A549 (cell line): ENCODE measurements at regions not wholly inside any gene's neighbourhood (a gene's known extent, or its start where the extent isn't known, plus 50 kb on each side); places are given as distances from the start of the nearest gene placed in this dataset.

Experiments used
- ATAC-seq, 2 experiments: fragments of 200-7000 bp in 1 of 2; fragments of >200 bp in 1 of 2; cut with Nextera tagmentation in 1 of 2; cut with Tn5 transposase in 1 of 2; 3 replicates each; pipeline versions ENCODE4 v1.8.0 to v1.9.1; 2018 to 2020; ENCODE audit warnings: mild to moderate bottlenecking in 1 of 2, moderate library complexity in 1 of 2
- CTCF ChIA-PET: fragments of 300-600 bp; sonication (Branson Sonifier 250); formaldehyde crosslinking; extraction: SDS; loops from one replicate; lab custom pipeline; 2021; ENCODE audit warnings: antibody characterized with exemption, inconsistent platforms; lab: Yijun Ruan, JAX
- POLR2A ChIA-PET: fragments of 350-600 bp; formaldehyde crosslinking; extraction: SDS; loops from one replicate; lab custom pipeline; 2021; ENCODE audit warnings: antibody characterized with exemption, inconsistent platforms; lab: Yijun Ruan, JAX
- DNase-seq, 2 experiments: peaks; one replicate each; pipeline versions ENCODE4 v3.0.0 to v3.0.0-alpha.2; 2011 to 2016; ENCODE audit warnings: low read depth in 1 of 2, low spot score in 1 of 2
- FAIRE-seq: peaks from 2 replicates; lab custom pipeline; 2011; peaks lifted over from hg19 to GRCh38; lab: Jason Lieb, UNC
- H3K27ac ChIP-seq, 2 experiments: fragments of >200 bp; sonication (Bioruptor Twin); formaldehyde crosslinking; 3 replicates each; pipeline ENCODE4 v1.5.1; 2016 to 2017
- H3K4me1 ChIP-seq: fragments of >200 bp; sonication (Bioruptor Twin); formaldehyde crosslinking; 3 replicates; pipeline ENCODE4 v1.6.1; 2016
- H3K4me2 ChIP-seq: fragments of >200 bp; sonication (Bioruptor Twin); formaldehyde crosslinking; 3 replicates; pipeline ENCODE4 v1.6.1; 2016
- H3K4me3 ChIP-seq: fragments of >200 bp; sonication (Bioruptor Twin); formaldehyde crosslinking; 3 replicates; pipeline ENCODE4 v1.5.1; 2016
- H3K9me3 ChIP-seq: fragments of >200 bp; sonication (Bioruptor Twin); formaldehyde crosslinking; 3 replicates; pipeline ENCODE4 v1.6.1; 2016
- BHLHE40 ChIP-seq: IDR thresholded peaks from 2 replicates; pipeline ENCODE4 v1.6.1; 2012; ENCODE audit warnings: low read depth, low read length, inconsistent platforms
- EHMT2 ChIP-seq: fragments of 200-600 bp; sonication (generic); IDR thresholded peaks from 2 replicates; pipeline ENCODE4 v1.6.1; 2016; ENCODE audit warnings: antibody characterized with exemption, low read depth, mild to moderate bottlenecking, moderate library complexity
- EP300 ChIP-seq, 2 experiments: fragments of >200 bp; sonication (Bioruptor Twin); formaldehyde crosslinking; IDR thresholded peaks; 2 replicates in 1 of 2; 3 replicates in 1 of 2; pipeline ENCODE4 v1.6.1; 2016 to 2017
- FOSL2 ChIP-seq, 2 experiments: fragments of 450-650 bp in 1 of 2; fragments of >200 bp in 1 of 2; sonication (Bioruptor Twin) in 1 of 2; formaldehyde crosslinking; IDR thresholded peaks; 2 replicates each; pipeline versions ENCODE4 v1.5.0 to v1.6.1; 2016 to 2020; ENCODE audit warnings: mild to moderate bottlenecking in 1 of 2, moderate library complexity in 1 of 2
- FOXS1 ChIP-seq: fragments of 250-450 bp; sonication (Bioruptor Pico); IDR thresholded peaks from 2 replicates; pipeline ENCODE4 v1.5.0; 2020; ENCODE audit warnings: mild to moderate bottlenecking, moderate library complexity
- GATA3 ChIP-seq: IDR thresholded peaks from 2 replicates; pipeline ENCODE4 v1.6.1; 2012; ENCODE audit warnings: borderline replicate concordance
- HDAC2 ChIP-seq: fragments of 200-600 bp; sonication (generic); IDR thresholded peaks from 2 replicates; pipeline ENCODE4 v1.6.1; 2016
- HEYL ChIP-seq: fragments of 250-450 bp; sonication (Bioruptor Pico); IDR thresholded peaks from 2 replicates; pipeline ENCODE4 v1.8.0; 2021; ENCODE audit warnings: mild to moderate bottlenecking, moderate library complexity
- JUN ChIP-seq, 2 experiments: fragments of >200 bp; sonication (Bioruptor Twin); formaldehyde crosslinking; IDR thresholded peaks; 2 replicates in 1 of 2; 3 replicates in 1 of 2; pipeline ENCODE4 v1.6.1; 2016 to 2017
- NFE2L2 ChIP-seq: fragments of 150-350 bp; conservative IDR thresholded peaks from 2 replicates; pipeline ENCODE4 v1.6.1; 2014; ENCODE audit warnings: low read length
- NPAS2 ChIP-seq: fragments of 250-450 bp; sonication (Bioruptor Pico); IDR thresholded peaks from 2 replicates; pipeline ENCODE4 v1.8.0; 2022; ENCODE audit warnings: mild to moderate bottlenecking, moderate library complexity, borderline replicate concordance
- PHF8 ChIP-seq: fragments of 200-600 bp; sonication (generic); IDR thresholded peaks from 2 replicates; pipeline ENCODE4 v1.6.1; 2016; ENCODE audit warnings: low read depth, mild to moderate bottlenecking, antibody characterized with exemption, moderate library complexity, borderline replicate concordance
- POLR2A ChIP-seq: IDR thresholded peaks from 2 replicates; pipeline ENCODE4 v1.6.1; 2012; ENCODE audit warnings: mild to moderate bottlenecking, low read length
- RCOR1 ChIP-seq: fragments of 150-350 bp; IDR thresholded peaks from 2 replicates; pipeline ENCODE4 v1.6.1; 2014; ENCODE audit warnings: antibody characterized with exemption, low read length, low read depth
- RNF2 ChIP-seq: fragments of 200-600 bp; sonication (generic); IDR thresholded peaks from 2 replicates; pipeline ENCODE4 v1.6.1; 2016; ENCODE audit warnings: low read depth, mild to moderate bottlenecking, antibody characterized with exemption, moderate library complexity, borderline replicate concordance
- TP53 ChIP-seq: fragments of 250-450 bp; sonication (Bioruptor Pico); IDR thresholded peaks from 2 replicates; pipeline ENCODE4 v1.5.0; 2021; ENCODE audit warnings: mild to moderate bottlenecking, moderate library complexity
- ZC3H11A ChIP-seq: fragments of 450-650 bp; IDR thresholded peaks from 2 replicates; pipeline ENCODE4 v1.6.1; 2014; ENCODE audit warnings: antibody characterized with exemption, mild to moderate bottlenecking
- ZFP36 ChIP-seq: fragments of 450-650 bp; IDR thresholded peaks from 2 replicates; pipeline ENCODE4 v1.6.1; 2014; ENCODE audit warnings: borderline replicate concordance; ENCODE audit not compliant: partially characterized antibody
- ZNF302 ChIP-seq: fragments of 250-450 bp; sonication (Bioruptor Pico); IDR thresholded peaks from 2 replicates; pipeline ENCODE4 v1.9.0; 2021; ENCODE audit warnings: inconsistent platforms, mild to moderate bottlenecking, moderate library complexity
- ZSCAN20 ChIP-seq: fragments of 250-450 bp; sonication (Bioruptor Pico); IDR thresholded peaks from 2 replicates; pipeline ENCODE4 v1.8.0; 2022; ENCODE audit warnings: mild to moderate bottlenecking, moderate library complexity
- WGBS: methylation state at CpG from one replicate; pipeline ENCODE4 v1.1.6; 2017; ENCODE audit errors: missing lambda C conversion rate; 5-methylcytosine and 5-hydroxymethylcytosine counted together
- TF ChIP-seq, protein P1 (sequence below): IDR thresholded peaks from 2 replicates; pipeline ENCODE4 v1.6.1; 2012
- TF ChIP-seq, protein P2 (sequence below): fragments of 150-350 bp; IDR thresholded peaks from 2 replicates; pipeline ENCODE4 v1.6.1; 2014; ENCODE audit warnings: low read depth, mild to moderate bottlenecking, low read length
- TF ChIP-seq, protein P3 (sequence below): fragments of >200 bp; sonication (Bioruptor Twin); formaldehyde crosslinking; IDR thresholded peaks from 3 replicates; pipeline ENCODE4 v1.6.1; 2016
- TF ChIP-seq, protein P4 (sequence below): fragments of 250-450 bp; sonication (Bioruptor Pico); IDR thresholded peaks from 2 replicates; pipeline ENCODE4 v1.5.0; 2021; ENCODE audit warnings: mild to moderate bottlenecking, moderate library complexity, borderline replicate concordance
- TF ChIP-seq, protein P5 (sequence below): fragments of 250-450 bp; sonication (Bioruptor Pico); IDR thresholded peaks from 2 replicates; pipeline ENCODE4 v1.5.0; 2020; ENCODE audit warnings: low read depth, mild to moderate bottlenecking, moderate library complexity
- TF ChIP-seq, protein P6 (sequence below): fragments of >200 bp; sonication (Bioruptor Twin); formaldehyde crosslinking; IDR thresholded peaks from 3 replicates; pipeline ENCODE4 v1.5.1; 2016

DNA sequence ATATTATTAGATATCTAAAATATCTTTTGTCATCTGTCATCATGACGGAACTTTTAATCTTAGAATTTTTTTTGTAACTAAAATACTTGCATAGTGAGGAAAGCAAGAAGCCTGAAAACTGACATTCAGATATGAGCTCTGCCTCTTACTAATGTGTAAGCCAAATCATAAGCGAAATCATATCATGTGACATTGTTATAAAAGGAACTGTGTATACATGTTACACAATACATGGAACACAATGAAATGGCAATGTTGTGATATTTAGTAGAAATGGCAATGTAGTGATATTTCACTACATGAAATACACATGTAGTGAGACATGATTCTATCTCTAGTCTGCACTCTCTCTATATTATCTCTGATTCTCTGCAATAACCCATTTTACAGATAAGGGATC is 1016.4 kb upstream of the PIK3C3 start:
- Histone ChIP-seq H3K4me1 (no peaks in the 10 kb centered on the region), H3K9me3 (no peaks in the 10 kb centered on the region), H3K4me2 (no peak overlapping the region), H3K27ac (no peak overlapping the region), H3K4me3 (no peak overlapping the region)
- DNase-seq: no peak
- CTCF ChIA-PET: no interaction called here
- no peak for ATAC-seq
- POLR2A ChIA-PET: no interaction called here
- FAIRE-seq: no peak
- TF ChIP-seq TP53 (CRISPR knock-in tag): no peak
- no peak for TF ChIP-seq FOSL2 (IDR thresholded peaks at IDR 0.05)
- TF ChIP-seq FOSL2 (CRISPR knock-in tag; IDR thresholded peaks at IDR 0.05): no peak
- TF ChIP-seq, protein P1, sequence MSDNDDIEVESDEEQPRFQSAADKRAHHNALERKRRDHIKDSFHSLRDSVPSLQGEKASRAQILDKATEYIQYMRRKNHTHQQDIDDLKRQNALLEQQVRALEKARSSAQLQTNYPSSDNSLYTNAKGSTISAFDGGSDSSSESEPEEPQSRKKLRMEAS: no peak
- TF ChIP-seq EHMT2: no peak
- TF ChIP-seq, protein P2, sequence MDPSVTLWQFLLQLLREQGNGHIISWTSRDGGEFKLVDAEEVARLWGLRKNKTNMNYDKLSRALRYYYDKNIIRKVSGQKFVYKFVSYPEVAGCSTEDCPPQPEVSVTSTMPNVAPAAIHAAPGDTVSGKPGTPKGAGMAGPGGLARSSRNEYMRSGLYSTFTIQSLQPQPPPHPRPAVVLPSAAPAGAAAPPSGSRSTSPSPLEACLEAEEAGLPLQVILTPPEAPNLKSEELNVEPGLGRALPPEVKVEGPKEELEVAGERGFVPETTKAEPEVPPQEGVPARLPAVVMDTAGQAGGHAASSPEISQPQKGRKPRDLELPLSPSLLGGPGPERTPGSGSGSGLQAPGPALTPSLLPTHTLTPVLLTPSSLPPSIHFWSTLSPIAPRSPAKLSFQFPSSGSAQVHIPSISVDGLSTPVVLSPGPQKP: no peak
- TF ChIP-seq, protein P3, sequence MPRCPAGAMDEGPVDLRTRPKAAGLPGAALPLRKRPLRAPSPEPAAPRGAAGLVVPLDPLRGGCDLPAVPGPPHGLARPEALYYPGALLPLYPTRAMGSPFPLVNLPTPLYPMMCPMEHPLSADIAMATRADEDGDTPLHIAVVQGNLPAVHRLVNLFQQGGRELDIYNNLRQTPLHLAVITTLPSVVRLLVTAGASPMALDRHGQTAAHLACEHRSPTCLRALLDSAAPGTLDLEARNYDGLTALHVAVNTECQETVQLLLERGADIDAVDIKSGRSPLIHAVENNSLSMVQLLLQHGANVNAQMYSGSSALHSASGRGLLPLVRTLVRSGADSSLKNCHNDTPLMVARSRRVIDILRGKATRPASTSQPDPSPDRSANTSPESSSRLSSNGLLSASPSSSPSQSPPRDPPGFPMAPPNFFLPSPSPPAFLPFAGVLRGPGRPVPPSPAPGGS: no peak
- TF ChIP-seq JUN (IDR thresholded peaks at IDR 0.05): no peak
- no peak for TF ChIP-seq BHLHE40
- TF ChIP-seq POLR2A: no peak
- TF ChIP-seq RNF2: no peak
- no peak for TF ChIP-seq EP300 (IDR thresholded peaks at IDR 0.05)
- no peak for TF ChIP-seq FOXS1 (CRISPR knock-in tag)
- no peak for TF ChIP-seq NPAS2 (CRISPR knock-in tag)
- WGBS: 46% methylated on average over 2 of the region's 2 CpGs

DNA sequence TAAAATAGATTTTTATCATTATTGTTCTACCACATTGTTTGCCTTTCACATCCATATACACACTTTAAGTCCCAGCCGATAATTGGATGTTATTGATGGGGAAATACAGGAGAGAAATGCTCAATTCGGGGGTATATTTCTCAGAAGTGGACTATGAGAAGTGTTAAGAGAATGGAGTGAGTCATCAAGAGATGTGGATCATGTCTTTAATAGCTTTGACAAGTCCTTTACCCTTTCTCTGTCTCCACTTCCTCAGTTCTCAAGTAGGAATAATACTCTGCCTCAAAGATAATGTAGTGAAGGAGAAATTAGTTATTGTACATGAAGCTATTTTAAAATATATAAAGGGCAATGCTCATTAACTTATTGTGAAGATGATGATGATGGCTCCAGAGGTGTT is 1017.6 kb upstream of the PIK3C3 start:
- POLR2A ChIA-PET: no interaction called here
- WGBS: 43% methylated on average over 2 of the region's 2 CpGs
- TF ChIP-seq, protein P3: no peak
- TF ChIP-seq, protein P4, sequence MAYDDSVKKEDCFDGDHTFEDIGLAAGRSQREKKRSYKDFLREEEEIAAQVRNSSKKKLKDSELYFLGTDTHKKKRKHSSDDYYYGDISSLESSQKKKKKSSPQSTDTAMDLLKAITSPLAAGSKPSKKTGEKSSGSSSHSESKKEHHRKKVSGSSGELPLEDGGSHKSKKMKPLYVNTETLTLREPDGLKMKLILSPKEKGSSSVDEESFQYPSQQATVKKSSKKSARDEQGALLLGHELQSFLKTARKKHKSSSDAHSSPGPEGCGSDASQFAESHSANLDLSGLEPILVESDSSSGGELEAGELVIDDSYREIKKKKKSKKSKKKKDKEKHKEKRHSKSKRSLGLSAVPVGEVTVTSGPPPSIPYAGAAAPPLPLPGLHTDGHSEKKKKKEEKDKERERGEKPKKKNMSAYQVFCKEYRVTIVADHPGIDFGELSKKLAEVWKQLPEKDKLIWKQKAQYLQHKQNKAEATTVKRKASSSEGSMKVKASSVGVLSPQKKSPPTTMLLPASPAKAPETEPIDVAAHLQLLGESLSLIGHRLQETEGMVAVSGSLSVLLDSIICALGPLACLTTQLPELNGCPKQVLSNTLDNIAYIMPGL: no peak
- TF ChIP-seq RCOR1: no peak
- no peak for TF ChIP-seq PHF8
- TF ChIP-seq ZC3H11A: no peak
- TF ChIP-seq, protein P5, sequence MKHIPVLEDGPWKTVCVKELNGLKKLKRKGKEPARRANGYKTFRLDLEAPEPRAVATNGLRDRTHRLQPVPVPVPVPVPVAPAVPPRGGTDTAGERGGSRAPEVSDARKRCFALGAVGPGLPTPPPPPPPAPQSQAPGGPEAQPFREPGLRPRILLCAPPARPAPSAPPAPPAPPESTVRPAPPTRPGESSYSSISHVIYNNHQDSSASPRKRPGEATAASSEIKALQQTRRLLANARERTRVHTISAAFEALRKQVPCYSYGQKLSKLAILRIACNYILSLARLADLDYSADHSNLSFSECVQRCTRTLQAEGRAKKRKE (CRISPR knock-in tag): no peak
- TF ChIP-seq BHLHE40: no peak
- no peak for TF ChIP-seq HEYL (CRISPR knock-in tag)
- TF ChIP-seq, protein P1: no peak
- no peak for TF ChIP-seq EP300 (IDR thresholded peaks at IDR 0.05)
- TF ChIP-seq NFE2L2: no peak
- no peak for TF ChIP-seq NPAS2 (CRISPR knock-in tag)
- no peak for TF ChIP-seq HDAC2
- TF ChIP-seq GATA3: no peak
- no peak for TF ChIP-seq ZSCAN20 (CRISPR knock-in tag)
- no peak for TF ChIP-seq ZNF302 (CRISPR knock-in tag)
- TF ChIP-seq, protein P6, sequence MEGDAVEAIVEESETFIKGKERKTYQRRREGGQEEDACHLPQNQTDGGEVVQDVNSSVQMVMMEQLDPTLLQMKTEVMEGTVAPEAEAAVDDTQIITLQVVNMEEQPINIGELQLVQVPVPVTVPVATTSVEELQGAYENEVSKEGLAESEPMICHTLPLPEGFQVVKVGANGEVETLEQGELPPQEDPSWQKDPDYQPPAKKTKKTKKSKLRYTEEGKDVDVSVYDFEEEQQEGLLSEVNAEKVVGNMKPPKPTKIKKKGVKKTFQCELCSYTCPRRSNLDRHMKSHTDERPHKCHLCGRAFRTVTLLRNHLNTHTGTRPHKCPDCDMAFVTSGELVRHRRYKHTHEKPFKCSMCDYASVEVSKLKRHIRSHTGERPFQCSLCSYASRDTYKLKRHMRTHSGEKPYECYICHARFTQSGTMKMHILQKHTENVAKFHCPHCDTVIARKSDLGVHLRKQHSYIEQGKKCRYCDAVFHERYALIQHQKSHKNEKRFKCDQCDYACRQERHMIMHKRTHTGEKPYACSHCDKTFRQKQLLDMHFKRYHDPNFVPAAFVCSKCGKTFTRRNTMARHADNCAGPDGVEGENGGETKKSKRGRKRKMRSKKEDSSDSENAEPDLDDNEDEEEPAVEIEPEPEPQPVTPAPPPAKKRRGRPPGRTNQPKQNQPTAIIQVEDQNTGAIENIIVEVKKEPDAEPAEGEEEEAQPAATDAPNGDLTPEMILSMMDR: no peak
- no peak for TF ChIP-seq ZFP36
- TF ChIP-seq, all 56 proteins: peak for 0
- ATAC-seq: no peak
- no peak for DNase-seq
- Histone ChIP-seq H3K4me3 (no peak overlapping the region), H3K4me2 (no peak overlapping the region), H3K9me3 (no peaks in the 10 kb centered on the region), H3K4me1 (no peaks in the 10 kb centered on the region), H3K27ac (no peak overlapping the region)
- CTCF ChIA-PET: no interaction called here
- no peak for FAIRE-seq
